GM12878 (cell line): ENCODE measurements at regions not wholly inside any gene's neighbourhood (a gene's known extent, or its start where the extent isn't known, plus 50 kb on each side); places are given as distances from the start of the nearest gene placed in this dataset.

Source experiments
- ATAC-seq: fragments of 200-7000 bp; cut with Tn5 transposase; 3 replicates; pipeline ENCODE4 v1.9.1; 2020; ENCODE audit warnings: mild to moderate bottlenecking, moderate library complexity
- BruUV-seq: library from RNA; stranded (reverse); fragments of 400-500 nt; replicated peaks from 2 replicates; lab custom pipeline; 2021; lab: Mats Ljungman, UMichigan
- CTCF ChIA-PET: fragments of 300-600 bp; sonication (Branson Sonifier 250); formaldehyde crosslinking; extraction: SDS; loops from one replicate; lab custom pipeline; 2021; ENCODE audit warnings: inconsistent platforms; lab: Yijun Ruan, JAX
- POLR2A ChIA-PET: fragments of 350-600 bp; formaldehyde crosslinking; extraction: SDS; loops from one replicate; lab custom pipeline; 2021; ENCODE audit warnings: inconsistent platforms; lab: Charles Lee
- RAD21 ChIA-PET: fragments of 300-600 bp; sonication (Branson Sonifier 250); formaldehyde crosslinking; loops from one replicate; lab custom pipeline; 2023; ENCODE audit warnings: antibody characterized with exemption; ENCODE audit not compliant: unreplicated experiment; lab: Charles Lee
- SMC1A ChIA-PET: fragments of 300-600 bp; sonication (Branson Sonifier 250); formaldehyde crosslinking; loops from one replicate; lab custom pipeline; 2023; ENCODE audit not compliant: unreplicated experiment, uncharacterized antibody; lab: Charles Lee
- DNase-seq: peaks from one replicate; pipeline ENCODE4 v3.0.0-alpha.2; 2011; ENCODE audit warnings: low read depth, low spot score
- FAIRE-seq: peaks from 3 replicates; lab custom pipeline; 2011; peaks lifted over from hg19 to GRCh38; lab: Jason Lieb, UNC
- H2AFZ ChIP-seq: 2 replicates; pipeline ENCODE4 v1.6.0; 2011; ENCODE audit warnings: low read depth, low read length, control low read depth; ENCODE audit not compliant: control insufficient read depth
- H3K27ac ChIP-seq: 2 replicates; pipeline ENCODE4 v1.5.1; 2011; ENCODE audit warnings: control low read depth; ENCODE audit not compliant: control insufficient read depth, insufficient read depth
- H3K27me3 ChIP-seq, 2 experiments: replicated peaks in 1 of 2; 2 replicates each; pipeline versions ENCODE4 v1.6.0 to v1.6.1; 2011; ENCODE audit warnings: low read length in 1 of 2; ENCODE audit not compliant: control insufficient read depth in 2 of 2, insufficient read depth in 2 of 2
- H3K36me3 ChIP-seq, 2 experiments: 2 replicates each; pipeline ENCODE4 v1.5.1; 2011; ENCODE audit warnings: low read length in 1 of 2; ENCODE audit not compliant: control insufficient read depth in 2 of 2, insufficient read depth in 2 of 2
- H3K4me1 ChIP-seq: 2 replicates; pipeline ENCODE4 v1.6.1; 2011; ENCODE audit warnings: mild to moderate bottlenecking, low read length, moderate library complexity, mixed read lengths; ENCODE audit not compliant: control insufficient read depth, insufficient read depth
- H3K4me2 ChIP-seq: 2 replicates; pipeline ENCODE4 v1.6.0; 2011; ENCODE audit warnings: control low read depth; ENCODE audit not compliant: control insufficient read depth, insufficient read depth
- H3K4me3 ChIP-seq: fragments of 200-600 bp; sonication (generic); 2 replicates; pipeline ENCODE4 v1.5.1; 2016
- H3K79me2 ChIP-seq: 2 replicates; pipeline ENCODE4 v1.6.0; 2011; ENCODE audit warnings: low read length; ENCODE audit not compliant: control insufficient read depth, insufficient read depth
- H3K9ac ChIP-seq: 2 replicates; pipeline ENCODE4 v1.8.0; 2011; ENCODE audit warnings: low read length, control low read depth, mixed read lengths; ENCODE audit not compliant: control insufficient read depth, insufficient read depth
- H3K9me3 ChIP-seq: replicated peaks from 3 replicates; pipeline ENCODE4 v1.5.1; 2011; ENCODE audit warnings: mild to moderate bottlenecking, low read length; ENCODE audit not compliant: control insufficient read depth, insufficient read depth
- H4K20me1 ChIP-seq: 2 replicates; pipeline ENCODE4 v1.6.0; 2011; ENCODE audit not compliant: control insufficient read depth, insufficient read depth
- EGR1 ChIP-seq, 2 experiments: IDR thresholded peaks; 1 replicate in 1 of 2; 2 replicates in 1 of 2; pipeline ENCODE4 v1.6.1; 2011 to 2012; ENCODE audit warnings: low read depth in 2 of 2, low read length in 2 of 2, borderline replicate concordance in 1 of 2, mild to moderate bottlenecking in 1 of 2, moderate library complexity in 1 of 2
- POLR2AphosphoS5 ChIP-seq: IDR thresholded peaks from 2 replicates; pipeline ENCODE4 v1.6.1; 2011; ENCODE audit warnings: mild to moderate bottlenecking, low read length, inconsistent platforms
- TCF12 ChIP-seq: IDR thresholded peaks from 2 replicates; pipeline ENCODE4 v1.6.1; 2011; ENCODE audit warnings: low read depth, mild to moderate bottlenecking, low read length
- WGBS: methylation state at CpG from one replicate; pipeline ENCODE4 v1.1.6; 2016; ENCODE audit warnings: low lambda C conversion rate; ENCODE audit not compliant: insufficient replicate concordance, insufficient coverage; ENCODE audit errors: missing lambda C conversion rate; 5-methylcytosine and 5-hydroxymethylcytosine counted together
- in situ Hi-C: fragments of 300-500 bp; cut with MboI; formaldehyde crosslinking; loops from 9 replicates; pipeline ENCODE4 v1.14.3; 2018; ENCODE audit warnings: mixed read lengths
- intact Hi-C: fragments of 100-400 bp; cut with micrococcal nuclease; formaldehyde crosslinking; loops from one replicate; pipeline ENCODE4 v1.14.2; 2022; ENCODE audit not compliant: unreplicated experiment
- TF ChIP-seq, protein P1 (sequence below): fragments of 150-350 bp; IDR thresholded peaks from 2 replicates; pipeline ENCODE4 v1.6.1; 2014; ENCODE audit warnings: mild to moderate bottlenecking, low read depth, low read length

DNA sequence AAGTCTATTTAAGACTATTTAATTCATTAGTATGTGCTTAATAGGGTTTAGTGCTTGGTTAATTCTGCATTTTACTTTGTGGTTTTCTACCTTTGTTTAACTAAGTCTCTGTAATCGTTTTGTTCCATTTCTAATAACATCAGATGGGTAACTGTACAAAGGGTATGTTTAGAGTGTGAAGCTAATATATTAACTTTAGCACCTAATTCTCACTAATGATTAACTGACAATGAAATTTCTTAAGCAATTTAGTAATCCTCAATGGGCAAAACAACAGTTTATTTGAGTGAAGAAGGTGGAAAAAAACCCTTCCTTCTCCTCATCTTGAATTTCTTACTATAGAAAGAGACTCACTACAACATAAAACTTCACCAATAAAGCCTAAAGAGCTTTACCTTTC lies 448.1 kb upstream of the MIR17HG start:
- intact Hi-C loops (no loop called here), in situ Hi-C loops (no loop called here)
- Histone ChIP-seq H3K27me3 (no peaks in the 10 kb centered on the region), H3K36me3 (no peaks in the 10 kb centered on the region), H3K79me2 (no peaks in the 10 kb centered on the region), H3K9me3 (no peaks in the 10 kb centered on the region), H3K4me1 (no peaks in the 10 kb centered on the region), H4K20me1 (no peaks in the 10 kb centered on the region), H3K4me3 (no peak overlapping the region), H3K9ac (no peak overlapping the region), H3K27ac (no peak overlapping the region), H3K4me2 (no peak overlapping the region), H2AFZ (no peak overlapping the region)
- ChIA-PET RAD21 (no interaction called here), CTCF (no interaction called here), SMC1A (no interaction called here), POLR2A (no interaction called here)
- WGBS, result 0% methylated on average over 1 of the region's 1 CpG
- ATAC-seq (no peak), FAIRE-seq (no peak), DNase-seq (no peak)
- no TSS peak for BruUV-seq
- no peak for TF ChIP-seq TCF12
- TF ChIP-seq, protein P1, sequence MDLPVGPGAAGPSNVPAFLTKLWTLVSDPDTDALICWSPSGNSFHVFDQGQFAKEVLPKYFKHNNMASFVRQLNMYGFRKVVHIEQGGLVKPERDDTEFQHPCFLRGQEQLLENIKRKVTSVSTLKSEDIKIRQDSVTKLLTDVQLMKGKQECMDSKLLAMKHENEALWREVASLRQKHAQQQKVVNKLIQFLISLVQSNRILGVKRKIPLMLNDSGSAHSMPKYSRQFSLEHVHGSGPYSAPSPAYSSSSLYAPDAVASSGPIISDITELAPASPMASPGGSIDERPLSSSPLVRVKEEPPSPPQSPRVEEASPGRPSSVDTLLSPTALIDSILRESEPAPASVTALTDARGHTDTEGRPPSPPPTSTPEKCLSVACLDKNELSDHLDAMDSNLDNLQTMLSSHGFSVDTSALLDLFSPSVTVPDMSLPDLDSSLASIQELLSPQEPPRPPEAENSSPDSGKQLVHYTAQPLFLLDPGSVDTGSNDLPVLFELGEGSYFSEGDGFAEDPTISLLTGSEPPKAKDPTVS, result no peak

DNA sequence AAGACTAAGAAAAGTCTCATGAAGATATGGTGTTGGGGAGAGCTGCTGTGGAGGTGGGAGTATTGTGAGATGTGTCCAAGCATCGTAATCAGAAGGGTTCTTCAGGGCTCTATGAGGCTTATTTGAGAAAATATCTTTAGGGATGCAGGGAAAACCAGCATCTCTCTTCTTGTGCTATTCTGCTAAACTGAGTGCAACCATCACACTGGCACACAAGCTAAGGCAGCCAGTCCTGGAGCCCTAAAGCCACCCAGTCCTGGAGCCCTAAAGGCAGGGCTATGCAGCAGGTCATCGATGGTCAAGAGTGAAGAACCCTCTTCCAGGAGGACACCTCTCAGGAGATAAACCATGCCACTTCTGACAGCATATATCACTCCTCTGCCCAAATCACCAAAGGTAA lies 445.2 kb upstream of the MIR17HG start:
- no peak for FAIRE-seq
- Histone ChIP-seq H3K79me2 (no peaks in the 10 kb centered on the region), H2AFZ (no peak overlapping the region), H3K4me3 (no peak overlapping the region), H4K20me1 (no peaks in the 10 kb centered on the region), H3K27me3 (no peaks in the 10 kb centered on the region), H3K36me3 (no peaks in the 10 kb centered on the region), H3K9ac (no peak overlapping the region), H3K4me1 (no peaks in the 10 kb centered on the region), H3K4me2 (no peak overlapping the region), H3K9me3 (no peaks in the 10 kb centered on the region), H3K27ac (no peak overlapping the region)
- TF ChIP-seq POLR2AphosphoS5, result no peak
- no peak for TF ChIP-seq EGR1 (IDR thresholded peaks at IDR 0.05; ENCODE audit: borderline replicate concordance in 1 of 2, low read depth in 2 of 2, low read length in 2 of 2)
- no TSS peak for BruUV-seq
- ChIA-PET RAD21 (no interaction called here), POLR2A (no interaction called here), CTCF (no interaction called here), SMC1A (interaction anchor here (1.1 kb wide), 1 partner anchor 37 kb away, joined by 3 read pairs; no protein-coding TSS in a partner anchor)
- WGBS, result 0% methylated on average over 2 of the region's 2 CpGs
- in situ Hi-C loops (no loop called here), intact Hi-C loops (no loop called here)
- no peak for DNase-seq
- no peak for ATAC-seq
